Testis (tissue), 2 donors: ENCODE measurements at regions not wholly inside any gene's neighbourhood (a gene's known extent, or its start where the extent isn't known, plus 50 kb on each side); places are given as distances from the start of the nearest gene placed in this dataset.
"Not testable (repeated sequence)": the region's sequence is repeated elsewhere in the genome, so short reads cannot be mapped to it uniquely, and the experiment has no call there.

Experiments
- DNase-seq: peaks from one replicate; pipeline ENCODE4 v3.0.0-alpha.2; 2019
- H3K27ac ChIP-seq, 2 donors: fragments of 200-600 bp; sonication (generic); one replicate each; pipeline ENCODE4 v1.5.1; 2019
- H3K27me3 ChIP-seq: fragments of 200-600 bp; sonication (generic); one replicate; pipeline ENCODE4 v1.5.1; 2019
- H3K36me3 ChIP-seq: fragments of 200-600 bp; sonication (generic); one replicate; pipeline ENCODE4 v1.5.1; 2017; ENCODE audit warnings: low read depth; ENCODE audit errors: missing control alignments
- H3K4me1 ChIP-seq: fragments of 200-600 bp; sonication (generic); one replicate; pipeline ENCODE4 v1.5.1; 2019
- H3K4me3 ChIP-seq, 2 donors: fragments of 200-600 bp; sonication (generic); one replicate each; pipeline ENCODE4 v1.5.1; 2017 to 2019
- H3K9me3 ChIP-seq: fragments of 200-600 bp; sonication (generic); one replicate; pipeline ENCODE4 v1.5.1; 2017
- POLR2A ChIP-seq: fragments of 450-650 bp; IDR thresholded peaks from one replicate; pipeline ENCODE4 v1.6.1; 2017; ENCODE audit warnings: antibody characterized with exemption, mild to moderate bottlenecking, moderate library complexity
- WGBS, 2 donors: methylation state at CpG; one replicate each; pipeline ENCODE4 v1.1.5; 2018; 5-methylcytosine and 5-hydroxymethylcytosine counted together
- intact Hi-C: fragments of 100-400 bp; cut with DNase I; formaldehyde crosslinking; loops from one replicate; pipeline ENCODE4 v1.15.1; 2023; ENCODE audit warnings: low total_unique reads
- TF ChIP-seq, protein P1 (sequence below), 3 experiments: fragments of 450-650 bp in 2 of 3; fragments of 200-600 bp in 1 of 3; sonication (generic) in 1 of 3; IDR thresholded peaks; one replicate each; pipeline ENCODE4 v1.5.1; 2016 to 2019; ENCODE audit warnings: antibody characterized with exemption in 3 of 3, mild to moderate bottlenecking in 2 of 3, moderate library complexity in 1 of 3

- H3K36me3 ChIP-seq = no peaks in the 10 kb centered on the region
- 70 to 88% methylated on average over 1 of the region's 1 CpG for WGBS, 2 donors
- H3K4me3 ChIP-seq = no peak overlapping the region
- DNase-seq = no peak
- TF ChIP-seq POLR2A = no peak
- TF ChIP-seq, protein P1, sequence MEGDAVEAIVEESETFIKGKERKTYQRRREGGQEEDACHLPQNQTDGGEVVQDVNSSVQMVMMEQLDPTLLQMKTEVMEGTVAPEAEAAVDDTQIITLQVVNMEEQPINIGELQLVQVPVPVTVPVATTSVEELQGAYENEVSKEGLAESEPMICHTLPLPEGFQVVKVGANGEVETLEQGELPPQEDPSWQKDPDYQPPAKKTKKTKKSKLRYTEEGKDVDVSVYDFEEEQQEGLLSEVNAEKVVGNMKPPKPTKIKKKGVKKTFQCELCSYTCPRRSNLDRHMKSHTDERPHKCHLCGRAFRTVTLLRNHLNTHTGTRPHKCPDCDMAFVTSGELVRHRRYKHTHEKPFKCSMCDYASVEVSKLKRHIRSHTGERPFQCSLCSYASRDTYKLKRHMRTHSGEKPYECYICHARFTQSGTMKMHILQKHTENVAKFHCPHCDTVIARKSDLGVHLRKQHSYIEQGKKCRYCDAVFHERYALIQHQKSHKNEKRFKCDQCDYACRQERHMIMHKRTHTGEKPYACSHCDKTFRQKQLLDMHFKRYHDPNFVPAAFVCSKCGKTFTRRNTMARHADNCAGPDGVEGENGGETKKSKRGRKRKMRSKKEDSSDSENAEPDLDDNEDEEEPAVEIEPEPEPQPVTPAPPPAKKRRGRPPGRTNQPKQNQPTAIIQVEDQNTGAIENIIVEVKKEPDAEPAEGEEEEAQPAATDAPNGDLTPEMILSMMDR (IDR thresholded peaks at IDR 0.05) = no peak
- no peaks in the 10 kb centered on the region for H3K9me3 ChIP-seq
- intact Hi-C loops = no loop called here
- no peaks in the 10 kb centered on the region for H3K27me3 ChIP-seq
- H3K27ac ChIP-seq = no peak overlapping the region
- peaks cover 4% of the 10 kb centered on the region for H3K4me1 ChIP-seq
Measured at GRCh38 chr12:102645968-102646367, 165.6 kb upstream of the IGF1 start.

DNA sequence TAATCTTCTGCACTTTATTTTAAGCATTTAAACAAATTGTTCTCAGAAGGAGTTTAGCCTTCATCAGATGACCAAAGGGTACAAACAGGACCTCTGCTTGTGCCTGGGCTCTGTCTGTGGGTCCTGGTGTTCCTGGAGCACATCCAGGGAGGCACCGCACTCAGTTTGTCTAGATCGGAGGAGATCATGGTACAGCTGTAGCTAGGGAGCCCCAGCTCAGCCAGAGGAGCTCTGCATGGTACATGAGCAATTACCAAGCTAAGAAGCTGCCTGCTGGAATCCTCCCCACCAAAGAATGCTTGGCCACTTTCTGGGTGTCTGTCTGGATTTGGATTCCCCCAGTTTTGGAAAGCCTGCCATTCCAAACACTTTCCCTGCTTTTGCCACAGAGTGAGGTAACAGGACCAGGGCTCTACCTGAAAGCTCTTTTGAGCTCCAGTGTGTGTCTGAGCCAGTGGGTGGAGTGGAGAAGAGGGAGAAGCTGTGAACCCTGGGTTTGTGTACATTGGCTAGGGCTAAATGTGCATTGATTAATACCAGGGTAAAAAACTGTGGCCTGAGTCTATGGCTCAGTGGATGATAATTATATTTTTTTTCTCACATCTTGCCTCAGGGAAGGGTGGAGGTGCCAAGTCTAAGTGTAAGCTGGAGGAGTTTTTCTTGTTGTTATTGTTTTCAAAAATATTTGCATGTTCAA is 163.7 kb upstream of the IGF1 start:
- 29 to 80% methylated on average over 2 of the region's 2 CpGs for WGBS, 2 donors
- intact Hi-C loops = no loop called here
- H3K4me3 ChIP-seq = no peak overlapping the region
- no peak for TF ChIP-seq POLR2A
- TF ChIP-seq, protein P1 (IDR thresholded peaks at IDR 0.05) = no peak
- H3K27me3 ChIP-seq = no peaks in the 10 kb centered on the region
- DNase-seq = no peak
- H3K4me1 ChIP-seq = peaks cover 4% of the 10 kb centered on the region
- no peak overlapping the region for H3K27ac ChIP-seq
- no peaks in the 10 kb centered on the region for H3K9me3 ChIP-seq
- no peaks in the 10 kb centered on the region for H3K36me3 ChIP-seq

DNA sequence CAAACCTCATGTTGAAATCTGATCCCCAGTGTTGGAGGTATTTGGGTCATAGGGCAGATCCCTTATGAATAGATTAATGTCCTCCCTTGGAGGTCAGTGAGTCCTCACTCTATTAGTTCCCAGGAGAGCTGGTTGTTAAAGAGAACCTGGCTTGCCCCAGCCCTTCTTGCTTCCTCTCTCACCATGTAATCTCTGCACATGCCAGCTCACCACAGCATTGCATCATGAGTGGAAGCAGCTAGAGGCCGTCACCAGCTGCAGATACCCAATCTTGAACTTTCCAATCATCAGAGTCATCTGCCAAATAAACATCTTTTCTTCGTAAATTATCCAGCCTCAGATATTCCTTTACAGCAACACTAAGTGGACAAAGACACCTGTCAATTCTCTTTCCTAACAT is 161.8 kb upstream of the IGF1 start:
- TF ChIP-seq, protein P1 (IDR thresholded peaks at IDR 0.05) = no peak
- TF ChIP-seq POLR2A = no peak
- Histone ChIP-seq H3K27me3 (no peaks in the 10 kb centered on the region), H3K9me3 (no peaks in the 10 kb centered on the region), H3K36me3 (no peaks in the 10 kb centered on the region), H3K4me1 (peaks cover 4% of the 10 kb centered on the region), H3K27ac (no peak overlapping the region), H3K4me3 (no peak overlapping the region)
- intact Hi-C loops = no loop called here
- WGBS, 2 donors = 77 to 84% methylated on average over 2 of the region's 2 CpGs
- DNase-seq = no peak

DNA sequence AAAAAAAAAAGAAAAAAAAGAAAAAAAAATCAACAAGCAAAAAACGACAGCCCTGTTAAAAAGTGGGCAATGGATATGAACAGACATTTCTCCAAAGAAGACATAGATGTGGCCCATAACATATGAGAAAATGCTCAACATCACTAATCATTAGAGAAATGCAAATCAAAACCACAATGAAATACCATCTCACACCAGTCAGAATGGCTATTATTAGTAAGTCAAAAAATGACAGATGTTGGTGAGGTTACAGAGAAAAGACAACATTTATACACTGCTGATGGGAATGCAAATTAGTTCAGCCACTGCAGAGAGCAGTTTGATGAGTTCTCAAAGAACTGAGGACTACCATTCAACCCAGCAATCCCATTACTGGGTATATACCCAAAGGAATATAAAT is 160.3 kb upstream of the IGF1 start:
- H3K27me3 ChIP-seq, H3K36me3 ChIP-seq, H3K4me3 ChIP-seq, H3K27ac ChIP-seq, H3K9me3 ChIP-seq, DNase-seq, intact Hi-C loops, H3K4me1 ChIP-seq: not testable (repeated sequence)
- WGBS, 2 donors = 71 to 94% methylated on average over 1 of the region's 1 CpG

DNA sequence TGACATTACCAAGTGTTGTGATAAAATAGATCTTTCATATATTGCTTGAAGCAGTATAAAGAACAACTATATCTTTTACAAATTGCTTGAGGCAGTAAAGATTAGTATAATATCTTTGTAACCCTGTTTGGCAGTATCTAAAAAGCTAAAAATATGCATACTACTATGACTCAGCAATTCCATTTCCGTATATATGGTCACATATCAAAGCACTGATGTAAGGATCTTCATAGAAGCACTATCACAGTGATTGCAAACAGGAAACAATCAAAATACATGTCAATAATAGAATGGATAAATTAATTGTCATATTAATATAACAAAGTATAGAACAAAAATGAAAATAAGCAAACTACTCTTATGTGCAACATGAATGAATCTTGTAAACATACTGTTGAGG is 158.4 kb upstream of the IGF1 start:
- DNase-seq = no peak
- Histone ChIP-seq H3K9me3 (no peaks in the 10 kb centered on the region), H3K4me3 (no peak overlapping the region), H3K36me3 (no peaks in the 10 kb centered on the region), H3K27me3 (no peaks in the 10 kb centered on the region), H3K27ac (no peak overlapping the region), H3K4me1 (peaks cover under 1% of the 10 kb centered on the region)
- 65 to 85% methylated on average over 1 of the region's 1 CpG for WGBS, 2 donors
- TF ChIP-seq, protein P1 (IDR thresholded peaks at IDR 0.05) = no peak
- TF ChIP-seq POLR2A = no peak
- intact Hi-C loops = no loop called here
